HL-60 (cell line): ENCODE measurements at regions not wholly inside any gene's neighbourhood (a gene's known extent, or its start where the extent isn't known, plus 50 kb on each side); places are given as distances from the start of the nearest gene placed in this dataset.

Source experiments
- DNase-seq, 2 experiments: peaks; one replicate each; pipeline ENCODE4 v3.0.0-alpha.2; 2010 to 2020; ENCODE audit warnings: low read depth in 1 of 2, low spot score in 1 of 2
- H3K27ac ChIP-seq: fragments of 250-450 bp; sonication (Bioruptor Pico); replicated peaks from 2 replicates; pipeline ENCODE4 v1.5.1; 2020; ENCODE audit warnings: mild to moderate bottlenecking, moderate library complexity
- H3K27me3 ChIP-seq: fragments of 250-450 bp; sonication (Bioruptor Pico); 2 replicates; pipeline ENCODE4 v1.5.1; 2021; ENCODE audit warnings: mild to moderate bottlenecking, moderate library complexity; ENCODE audit not compliant: insufficient read depth, poor library complexity, severe bottlenecking
- H3K4me3 ChIP-seq: replicated peaks from 2 replicates; pipeline ENCODE4 v1.5.1; 2011; ENCODE audit warnings: mild to moderate bottlenecking, control low read depth, low read length; ENCODE audit not compliant: insufficient read depth
- GABPA ChIP-seq: IDR thresholded peaks from 2 replicates; pipeline ENCODE4 v1.6.1; 2012; ENCODE audit warnings: low read depth
- POLR2AphosphoS5 ChIP-seq: IDR thresholded peaks from 2 replicates; pipeline ENCODE4 v1.6.1; 2012; ENCODE audit warnings: low read depth
- SPI1 ChIP-seq: IDR thresholded peaks from 2 replicates; pipeline ENCODE4 v1.6.1; 2012; ENCODE audit warnings: low read depth, mild to moderate bottlenecking, borderline replicate concordance
- TF ChIP-seq, protein P1 (sequence below): IDR thresholded peaks from 2 replicates; pipeline ENCODE4 v1.6.1; 2012; ENCODE audit warnings: low read depth; ENCODE audit not compliant: insufficient replicate concordance
- TF ChIP-seq, protein P2 (sequence below): IDR thresholded peaks from one replicate; pipeline ENCODE4 v1.5.1; 2011; ENCODE audit warnings: low read length, control low read depth, inconsistent platforms; ENCODE audit not compliant: insufficient read depth

DNA sequence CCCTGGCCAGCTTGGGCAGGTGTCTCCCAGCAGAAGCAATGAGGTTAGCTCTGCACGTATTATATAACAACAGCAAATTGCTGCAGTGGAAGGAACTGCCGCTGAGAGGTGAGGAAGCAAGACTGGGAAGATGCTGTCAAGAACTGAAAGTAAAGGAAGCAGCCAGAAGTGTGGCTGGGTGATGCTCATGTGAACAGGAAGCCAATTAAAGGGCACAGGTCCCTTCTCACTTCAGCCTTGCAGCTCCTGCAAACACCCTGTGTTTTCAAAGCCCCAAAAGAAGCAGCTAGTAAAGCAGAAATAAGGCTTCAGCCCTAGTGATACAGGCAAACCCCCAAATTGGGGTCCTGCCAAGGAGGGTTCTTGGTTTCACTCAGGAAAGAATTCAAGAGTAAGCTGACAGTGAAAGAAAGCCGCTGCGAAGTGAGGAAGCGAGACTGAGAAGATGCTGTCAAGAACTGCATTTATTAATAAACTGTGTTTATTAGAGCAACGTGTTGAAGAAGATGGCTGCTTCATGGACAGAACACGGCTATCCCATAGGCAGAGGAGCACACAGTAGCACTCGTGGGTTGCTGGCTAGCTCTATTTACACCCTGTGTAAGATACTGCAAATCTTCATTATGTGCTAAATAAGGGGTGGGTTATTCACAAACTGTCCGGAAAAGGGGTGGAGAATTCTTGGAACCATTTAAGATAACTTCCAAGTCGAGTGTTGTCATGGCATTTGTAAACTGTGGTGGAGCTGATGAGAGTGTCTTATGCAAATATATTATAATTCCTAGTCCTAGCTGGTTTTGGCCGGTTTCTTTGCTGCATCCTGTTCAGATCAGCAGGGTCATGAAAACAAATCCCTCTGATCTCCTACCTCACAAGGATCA, 152.2 kb downstream of the LINC00237 start:
- no peak for DNase-seq
- Histone ChIP-seq H3K27me3 (peaks cover 9% of the 10 kb centered on the region), H3K4me3 (no peak overlapping the region), H3K27ac (no peak overlapping the region)
- TF ChIP-seq, protein P1, sequence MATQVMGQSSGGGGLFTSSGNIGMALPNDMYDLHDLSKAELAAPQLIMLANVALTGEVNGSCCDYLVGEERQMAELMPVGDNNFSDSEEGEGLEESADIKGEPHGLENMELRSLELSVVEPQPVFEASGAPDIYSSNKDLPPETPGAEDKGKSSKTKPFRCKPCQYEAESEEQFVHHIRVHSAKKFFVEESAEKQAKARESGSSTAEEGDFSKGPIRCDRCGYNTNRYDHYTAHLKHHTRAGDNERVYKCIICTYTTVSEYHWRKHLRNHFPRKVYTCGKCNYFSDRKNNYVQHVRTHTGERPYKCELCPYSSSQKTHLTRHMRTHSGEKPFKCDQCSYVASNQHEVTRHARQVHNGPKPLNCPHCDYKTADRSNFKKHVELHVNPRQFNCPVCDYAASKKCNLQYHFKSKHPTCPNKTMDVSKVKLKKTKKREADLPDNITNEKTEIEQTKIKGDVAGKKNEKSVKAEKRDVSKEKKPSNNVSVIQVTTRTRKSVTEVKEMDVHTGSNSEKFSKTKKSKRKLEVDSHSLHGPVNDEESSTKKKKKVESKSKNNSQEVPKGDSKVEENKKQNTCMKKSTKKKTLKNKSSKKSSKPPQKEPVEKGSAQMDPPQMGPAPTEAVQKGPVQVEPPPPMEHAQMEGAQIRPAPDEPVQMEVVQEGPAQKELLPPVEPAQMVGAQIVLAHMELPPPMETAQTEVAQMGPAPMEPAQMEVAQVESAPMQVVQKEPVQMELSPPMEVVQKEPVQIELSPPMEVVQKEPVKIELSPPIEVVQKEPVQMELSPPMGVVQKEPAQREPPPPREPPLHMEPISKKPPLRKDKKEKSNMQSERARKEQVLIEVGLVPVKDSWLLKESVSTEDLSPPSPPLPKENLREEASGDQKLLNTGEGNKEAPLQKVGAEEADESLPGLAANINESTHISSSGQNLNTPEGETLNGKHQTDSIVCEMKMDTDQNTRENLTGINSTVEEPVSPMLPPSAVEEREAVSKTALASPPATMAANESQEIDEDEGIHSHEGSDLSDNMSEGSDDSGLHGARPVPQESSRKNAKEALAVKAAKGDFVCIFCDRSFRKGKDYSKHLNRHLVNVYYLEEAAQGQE, result no peak
- TF ChIP-seq SPI1 (no peak), GABPA (no peak), POLR2AphosphoS5 (no peak)
- TF ChIP-seq, protein P2, sequence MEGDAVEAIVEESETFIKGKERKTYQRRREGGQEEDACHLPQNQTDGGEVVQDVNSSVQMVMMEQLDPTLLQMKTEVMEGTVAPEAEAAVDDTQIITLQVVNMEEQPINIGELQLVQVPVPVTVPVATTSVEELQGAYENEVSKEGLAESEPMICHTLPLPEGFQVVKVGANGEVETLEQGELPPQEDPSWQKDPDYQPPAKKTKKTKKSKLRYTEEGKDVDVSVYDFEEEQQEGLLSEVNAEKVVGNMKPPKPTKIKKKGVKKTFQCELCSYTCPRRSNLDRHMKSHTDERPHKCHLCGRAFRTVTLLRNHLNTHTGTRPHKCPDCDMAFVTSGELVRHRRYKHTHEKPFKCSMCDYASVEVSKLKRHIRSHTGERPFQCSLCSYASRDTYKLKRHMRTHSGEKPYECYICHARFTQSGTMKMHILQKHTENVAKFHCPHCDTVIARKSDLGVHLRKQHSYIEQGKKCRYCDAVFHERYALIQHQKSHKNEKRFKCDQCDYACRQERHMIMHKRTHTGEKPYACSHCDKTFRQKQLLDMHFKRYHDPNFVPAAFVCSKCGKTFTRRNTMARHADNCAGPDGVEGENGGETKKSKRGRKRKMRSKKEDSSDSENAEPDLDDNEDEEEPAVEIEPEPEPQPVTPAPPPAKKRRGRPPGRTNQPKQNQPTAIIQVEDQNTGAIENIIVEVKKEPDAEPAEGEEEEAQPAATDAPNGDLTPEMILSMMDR, result no peak

DNA sequence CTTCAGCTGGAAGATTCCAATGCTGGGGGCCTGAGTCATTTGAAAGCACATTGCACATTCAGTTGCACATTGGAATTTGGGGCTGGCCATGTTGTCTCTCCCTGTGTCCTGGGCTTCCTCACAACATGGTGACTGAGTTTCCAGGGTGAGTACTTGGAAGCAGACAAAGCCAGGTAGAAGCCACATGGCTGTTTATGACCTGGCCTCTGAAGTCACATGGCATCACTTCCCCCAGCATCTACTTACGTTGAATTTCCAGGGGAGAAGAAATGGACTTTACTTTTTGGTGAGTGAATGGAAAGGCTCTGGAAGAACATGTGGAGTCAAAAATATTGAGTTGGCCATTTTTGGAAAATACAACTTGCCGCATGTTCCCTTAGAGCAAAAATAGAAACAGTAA, 155.5 kb downstream of the LINC00237 start:
- TF ChIP-seq GABPA, result no peak
- no peak for TF ChIP-seq POLR2AphosphoS5
- TF ChIP-seq SPI1, result no peak
- TF ChIP-seq, protein P1, result no peak
- TF ChIP-seq, protein P2, result no peak
- no peak overlapping the region for H3K4me3 ChIP-seq
- no peak for DNase-seq
- H3K27ac ChIP-seq, result no peak overlapping the region
- H3K27me3 ChIP-seq, result peaks cover 5% of the 10 kb centered on the region

DNA sequence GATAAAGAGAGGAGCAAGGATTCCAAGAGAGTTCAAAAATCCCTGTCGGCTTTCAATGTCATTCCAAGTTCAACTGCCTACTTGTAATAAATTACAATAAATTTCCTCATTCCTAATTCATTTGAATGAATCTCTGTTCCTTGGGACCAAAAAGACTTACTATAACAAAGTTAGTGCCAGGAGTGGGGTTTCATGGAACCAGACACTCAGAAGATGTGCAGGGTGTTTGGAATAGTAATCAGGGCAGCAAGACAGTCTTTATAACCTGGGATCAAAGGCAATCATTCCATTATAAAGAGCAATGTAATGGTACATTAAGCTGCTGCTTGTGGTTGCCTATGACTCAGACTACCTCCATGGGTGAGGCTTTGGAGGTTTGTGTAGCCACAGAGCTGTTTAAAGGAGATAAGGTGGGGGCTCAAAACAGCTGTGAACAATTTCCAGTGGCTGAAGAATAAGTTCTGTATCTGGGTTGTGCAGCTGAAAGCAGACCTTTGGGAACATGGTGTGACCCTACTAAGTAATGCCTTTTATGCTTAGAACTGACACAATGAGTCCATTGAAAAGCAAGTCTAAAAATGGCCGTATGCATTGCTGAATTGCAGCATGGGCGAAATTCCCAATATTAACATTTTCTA, 159.9 kb downstream of the LINC00237 start:
- no peak for DNase-seq
- H3K27me3 ChIP-seq, result peaks cover 6% of the 10 kb centered on the region
- TF ChIP-seq, protein P1, result no peak
- no peak for TF ChIP-seq SPI1
- no peak for TF ChIP-seq POLR2AphosphoS5
- TF ChIP-seq GABPA, result no peak
- TF ChIP-seq, protein P2, result no peak
- H3K4me3 ChIP-seq, result no peak overlapping the region
- H3K27ac ChIP-seq, result no peak overlapping the region
